ENCODE measurements at regions not wholly inside any gene's neighbourhood (a gene's known extent, or its start where the extent isn't known, plus 50 kb on each side); places are given as distances from the start of the nearest gene placed in this dataset.

DNA sequence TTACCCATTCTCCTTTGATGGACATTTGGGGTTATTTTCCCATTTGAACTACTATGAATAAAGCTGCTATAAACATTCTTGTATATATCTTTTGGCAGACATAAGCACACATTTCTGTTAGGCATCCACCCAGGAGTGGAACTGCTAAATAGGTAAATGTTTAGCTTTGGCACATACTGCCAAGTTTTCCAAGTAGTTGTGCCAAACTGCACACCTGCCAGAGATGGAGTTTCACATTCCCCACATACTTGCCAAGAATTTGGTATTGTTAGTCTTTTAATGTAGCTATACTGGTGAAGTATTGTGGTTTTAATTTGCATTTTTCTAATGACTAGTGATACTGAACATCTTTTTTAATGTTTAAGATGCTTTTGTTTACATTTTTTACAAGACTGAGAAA is 201.0 kb downstream of the GXYLT1 start:
- Histone ChIP-seq H3K27ac (no peak overlapping the region), H3K9me3 (peaks cover 0 to 9% (median 0%) of the 10 kb centered on the region in 3 donors), H3K36me3 (no peaks in the 10 kb centered on the region), H3K4me3 (no peak overlapping the region), H3K27me3 (no peaks in the 10 kb centered on the region), H3K4me1 (no peaks in the 10 kb centered on the region)
- TF ChIP-seq POLR2A (IDR thresholded peaks at IDR 0.05) (no peak), EP300 (IDR thresholded peaks at IDR 0.05) (no peak), POLR2AphosphoS5 (IDR thresholded peaks at IDR 0.05) (no peak)
- TF ChIP-seq, protein P1, sequence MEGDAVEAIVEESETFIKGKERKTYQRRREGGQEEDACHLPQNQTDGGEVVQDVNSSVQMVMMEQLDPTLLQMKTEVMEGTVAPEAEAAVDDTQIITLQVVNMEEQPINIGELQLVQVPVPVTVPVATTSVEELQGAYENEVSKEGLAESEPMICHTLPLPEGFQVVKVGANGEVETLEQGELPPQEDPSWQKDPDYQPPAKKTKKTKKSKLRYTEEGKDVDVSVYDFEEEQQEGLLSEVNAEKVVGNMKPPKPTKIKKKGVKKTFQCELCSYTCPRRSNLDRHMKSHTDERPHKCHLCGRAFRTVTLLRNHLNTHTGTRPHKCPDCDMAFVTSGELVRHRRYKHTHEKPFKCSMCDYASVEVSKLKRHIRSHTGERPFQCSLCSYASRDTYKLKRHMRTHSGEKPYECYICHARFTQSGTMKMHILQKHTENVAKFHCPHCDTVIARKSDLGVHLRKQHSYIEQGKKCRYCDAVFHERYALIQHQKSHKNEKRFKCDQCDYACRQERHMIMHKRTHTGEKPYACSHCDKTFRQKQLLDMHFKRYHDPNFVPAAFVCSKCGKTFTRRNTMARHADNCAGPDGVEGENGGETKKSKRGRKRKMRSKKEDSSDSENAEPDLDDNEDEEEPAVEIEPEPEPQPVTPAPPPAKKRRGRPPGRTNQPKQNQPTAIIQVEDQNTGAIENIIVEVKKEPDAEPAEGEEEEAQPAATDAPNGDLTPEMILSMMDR (IDR thresholded peaks at IDR 0.05): no peak
- no peak for ATAC-seq

DNA sequence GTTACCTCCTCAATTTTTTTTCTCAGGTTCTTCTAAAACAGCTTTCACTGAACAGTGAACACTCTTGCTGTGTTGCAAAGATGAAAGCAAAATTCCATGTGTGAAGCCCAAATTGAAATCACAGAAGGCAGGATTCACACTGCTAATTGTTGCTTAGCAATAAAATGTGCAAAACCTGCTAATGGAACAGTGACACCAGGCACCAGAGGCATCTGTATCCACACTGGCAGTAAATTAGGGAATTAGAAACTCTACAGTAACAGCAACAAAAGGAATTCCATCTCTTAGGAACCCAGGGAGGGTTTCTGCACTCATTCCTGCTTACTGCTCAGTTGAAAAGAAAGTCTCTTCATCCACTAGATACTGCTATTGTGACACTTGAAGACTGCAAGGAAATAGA is 202.3 kb downstream of the GXYLT1 start:
- no peak for TF ChIP-seq POLR2A (IDR thresholded peaks at IDR 0.05)
- no peak for TF ChIP-seq EP300 (IDR thresholded peaks at IDR 0.05)
- TF ChIP-seq, protein P1 (IDR thresholded peaks at IDR 0.05): no peak
- no peak for TF ChIP-seq POLR2AphosphoS5 (IDR thresholded peaks at IDR 0.05)
- no peak overlapping the region for H3K4me3 ChIP-seq
- ATAC-seq: no peak
- H3K27me3 ChIP-seq: no peaks in the 10 kb centered on the region
- H3K9me3 ChIP-seq: peaks cover 0 to 9% (median 0%) of the 10 kb centered on the region in 3 donors
- H3K36me3 ChIP-seq: no peaks in the 10 kb centered on the region
- H3K27ac ChIP-seq: no peak overlapping the region
- H3K4me1 ChIP-seq: no peaks in the 10 kb centered on the region

DNA sequence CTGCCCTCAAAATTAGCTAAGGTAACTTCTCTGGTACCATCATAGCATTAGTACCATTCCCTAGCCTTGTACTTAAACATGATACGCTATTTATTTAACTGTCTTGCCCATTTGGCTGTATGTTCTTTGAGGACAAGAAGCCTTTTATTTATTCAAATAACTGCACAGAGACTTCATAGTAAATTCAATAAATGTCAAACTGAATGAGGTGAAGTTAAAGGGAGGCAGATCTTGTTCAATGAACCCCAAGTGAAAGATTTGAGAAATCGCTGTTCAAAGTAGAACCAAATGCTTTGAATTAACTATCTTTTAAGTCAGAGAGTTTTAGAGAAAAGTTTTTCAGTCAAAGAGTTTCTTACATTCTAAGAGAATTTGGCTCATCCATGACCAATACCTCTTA is 203.6 kb downstream of the GXYLT1 start:
- no peak for TF ChIP-seq POLR2A (IDR thresholded peaks at IDR 0.05)
- TF ChIP-seq EP300 (IDR thresholded peaks at IDR 0.05): no peak
- no peak for TF ChIP-seq POLR2AphosphoS5 (IDR thresholded peaks at IDR 0.05)
- TF ChIP-seq, protein P1 (IDR thresholded peaks at IDR 0.05): no peak
- WGBS, 2 donors (ENCODE audit: low coverage in 1 of 2): 79 to 83% methylated on average over 2 of the region's 2 CpGs
- no peaks in the 10 kb centered on the region for H3K27me3 ChIP-seq
- peaks cover 0 to 4% (median 0%) of the 10 kb centered on the region in 3 donors for H3K9me3 ChIP-seq
- ATAC-seq: no peak
- no peaks in the 10 kb centered on the region for H3K36me3 ChIP-seq
- H3K4me3 ChIP-seq: no peak overlapping the region
- no peaks in the 10 kb centered on the region for H3K4me1 ChIP-seq
- H3K27ac ChIP-seq: no peak overlapping the region

DNA sequence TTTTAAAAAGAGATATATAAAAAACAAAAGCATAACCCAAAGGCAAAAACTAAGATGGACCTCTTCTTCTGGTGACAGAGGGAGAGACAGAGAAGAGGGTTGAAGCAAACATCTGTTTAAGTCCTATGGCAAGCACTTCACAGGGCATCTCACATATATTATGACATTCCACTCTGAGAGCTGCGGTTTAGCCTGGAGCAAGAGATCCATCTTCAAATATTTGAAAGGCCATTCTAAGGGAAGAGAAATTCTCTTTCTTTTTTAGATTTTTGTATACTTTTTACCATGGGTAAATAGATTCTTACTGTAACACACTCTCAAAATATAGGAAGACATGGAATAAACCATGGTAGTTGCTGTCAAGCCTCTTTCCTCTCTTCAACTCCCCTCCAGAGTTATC is 204.1 kb downstream of the GXYLT1 start:
- H3K27ac ChIP-seq: no peak overlapping the region
- ATAC-seq: no peak
- no peak for TF ChIP-seq EP300 (IDR thresholded peaks at IDR 0.05)
- TF ChIP-seq, protein P1 (IDR thresholded peaks at IDR 0.05): no peak
- no peak for TF ChIP-seq POLR2AphosphoS5 (IDR thresholded peaks at IDR 0.05)
- TF ChIP-seq POLR2A (IDR thresholded peaks at IDR 0.05): no peak
- H3K4me1 ChIP-seq: no peaks in the 10 kb centered on the region
- 82 to 100% methylated on average over 1 of the region's 1 CpG for WGBS, 2 donors (ENCODE audit: low coverage in 1 of 2)
- H3K27me3 ChIP-seq: no peaks in the 10 kb centered on the region
- H3K4me3 ChIP-seq: no peak overlapping the region
- no peaks in the 10 kb centered on the region for H3K36me3 ChIP-seq
- no peaks in the 10 kb centered on the region for H3K9me3 ChIP-seq

DNA sequence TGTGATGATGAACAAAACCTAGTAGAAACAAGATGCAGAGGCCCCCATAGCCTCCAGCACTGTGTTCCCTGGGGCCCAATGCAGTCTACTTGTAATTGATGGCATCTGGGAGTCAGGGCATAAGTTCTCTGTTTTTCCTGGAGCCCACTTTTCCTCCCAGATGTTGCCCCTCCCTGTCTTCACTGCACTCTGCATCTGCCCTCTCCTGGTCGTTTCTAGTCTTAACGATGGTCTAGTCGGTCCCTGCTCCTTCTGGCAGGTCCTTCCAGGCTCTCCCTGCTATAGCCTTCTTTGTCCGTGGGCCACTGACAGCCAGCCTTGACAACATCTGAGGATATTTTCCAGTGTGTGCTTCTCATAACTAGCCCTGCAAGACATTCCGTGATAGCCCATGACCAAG is 208.3 kb downstream of the GXYLT1 start:
- peaks cover 0 to 8% (median 0%) of the 10 kb centered on the region in 3 donors for H3K4me1 ChIP-seq
- no peaks in the 10 kb centered on the region for H3K36me3 ChIP-seq
- 34 to 50% methylated on average over 5 of the region's 5 CpGs for WGBS, 2 donors (ENCODE audit: low coverage in 1 of 2)
- H3K4me3 ChIP-seq: no peak overlapping the region
- H3K27ac ChIP-seq: no peak overlapping the region
- no peaks in the 10 kb centered on the region for H3K27me3 ChIP-seq
- H3K9me3 ChIP-seq: no peaks in the 10 kb centered on the region
- TF ChIP-seq, protein P1 (IDR thresholded peaks at IDR 0.05): no peak
- TF ChIP-seq POLR2AphosphoS5 (IDR thresholded peaks at IDR 0.05) (no peak), EP300 (IDR thresholded peaks at IDR 0.05) (no peak), POLR2A (IDR thresholded peaks at IDR 0.05) (no peak)
- no peak for ATAC-seq

Data from gastroesophageal sphincter (tissue), 4 donors.